Embryonic facial prominence (tissue), 1 donor: ENCODE measurements at regions not wholly inside any gene's neighbourhood (a gene's known extent, or its start where the extent isn't known, plus 50 kb on each side); places are given as distances from the start of the nearest gene placed in this dataset.
"Not testable (repeated sequence)": the region's sequence is repeated elsewhere in the genome, so short reads cannot be mapped to it uniquely, and the experiment has no call there.

ENCODE experiments used
- DNase-seq: peaks from one replicate; pipeline ENCODE4 v3.0.0-alpha.2; 2016; ENCODE audit errors: extremely low spot score

DNA sequence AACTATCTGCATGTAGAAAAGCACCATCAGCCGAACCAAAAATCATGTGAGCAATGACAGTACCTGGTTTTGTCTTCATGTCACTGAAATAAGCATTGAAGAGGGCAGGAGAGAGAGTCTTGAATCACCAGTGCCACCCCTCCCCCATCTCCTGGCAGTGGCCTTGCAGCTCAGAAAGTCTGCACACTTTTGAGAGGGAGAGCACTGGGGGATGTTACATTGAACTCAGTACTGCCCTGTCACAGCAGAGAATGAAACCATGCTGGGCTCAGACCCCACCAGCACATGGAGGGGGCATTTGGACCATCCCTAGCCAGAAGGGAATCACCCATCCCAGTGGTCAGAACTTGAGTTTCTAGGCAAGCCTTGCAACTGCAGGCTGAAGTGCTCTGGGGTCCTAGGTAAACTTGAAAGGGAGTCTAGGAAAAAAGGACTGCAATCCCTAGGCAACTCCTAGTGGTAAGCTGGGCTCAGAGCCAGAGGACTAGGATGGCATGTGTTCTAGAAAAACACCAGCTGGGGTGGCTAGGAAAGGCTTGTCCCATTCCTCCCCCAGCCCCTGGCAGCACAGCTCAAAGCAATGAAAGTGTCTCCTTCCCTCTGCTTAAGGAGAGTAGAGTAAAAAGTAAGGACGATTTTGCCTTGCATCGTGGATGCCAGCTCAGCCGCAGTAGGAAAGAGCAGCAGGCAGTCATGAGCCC lies 259.9 kb upstream of the MYT1L start:
- no peak for DNase-seq

DNA sequence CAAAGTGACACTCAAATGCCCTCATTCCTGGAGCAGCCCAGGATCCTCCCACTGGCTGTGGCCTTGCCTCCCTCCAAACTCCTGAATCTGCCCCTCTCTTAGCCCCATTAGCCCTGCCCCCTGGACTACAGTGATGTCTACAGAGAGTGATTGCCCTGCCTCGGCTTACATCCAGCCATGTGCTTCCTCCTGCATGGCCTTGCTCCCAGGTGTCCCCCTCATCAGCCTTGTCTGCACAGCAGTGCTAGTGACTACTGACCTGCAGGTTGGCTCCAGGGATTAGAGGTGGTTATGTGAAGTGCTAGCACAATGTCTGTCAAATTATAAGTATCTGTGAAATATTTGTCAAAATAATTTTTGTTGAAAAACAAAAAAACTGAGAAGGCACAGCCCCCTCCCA lies 259.1 kb upstream of the MYT1L start:
- no peak for DNase-seq

GRCh38 chr2:2588777-2589176 lies 257.7 kb upstream of the MYT1L start:
- no peak for DNase-seq

DNA sequence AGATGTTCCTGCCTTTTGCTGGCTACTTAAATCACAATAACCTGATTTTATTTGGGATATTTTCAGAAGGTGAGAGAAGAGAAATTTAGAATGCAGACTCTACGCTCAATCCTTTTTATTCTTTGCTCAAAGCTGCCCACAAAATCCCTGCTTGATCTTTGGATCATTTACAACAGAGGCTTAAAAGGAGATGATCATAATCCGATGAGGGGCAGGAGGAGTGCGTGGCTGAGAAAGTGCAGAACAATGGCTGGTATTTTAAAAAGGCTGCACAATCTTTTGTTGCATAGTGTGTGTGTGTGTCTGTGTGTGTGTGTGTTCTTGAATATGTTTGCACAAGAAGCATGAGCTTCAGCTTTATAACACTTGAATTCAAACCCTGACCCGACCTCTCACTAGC lies 256.3 kb upstream of the MYT1L start:
- DNase-seq = no peak

DNA sequence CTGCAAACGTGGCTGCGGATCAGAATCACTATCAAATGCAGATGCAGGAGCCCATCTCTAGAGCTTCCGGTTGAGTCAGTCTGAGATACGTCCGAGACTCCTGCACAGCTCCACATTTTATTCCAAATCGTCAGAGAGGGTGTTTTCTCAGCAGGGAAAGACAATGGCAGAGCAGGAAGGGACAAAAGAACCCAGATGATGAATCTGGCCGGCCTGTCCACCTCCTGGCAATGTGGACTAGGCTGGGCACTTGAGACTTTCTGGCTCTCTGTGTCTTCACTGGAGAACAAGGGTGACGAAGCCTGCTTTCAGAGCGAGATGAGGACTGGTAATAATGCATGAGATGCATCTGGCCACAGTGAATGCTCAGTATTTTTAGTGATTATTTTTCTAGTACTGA lies 255.9 kb upstream of the MYT1L start:
- no peak for DNase-seq

DNA sequence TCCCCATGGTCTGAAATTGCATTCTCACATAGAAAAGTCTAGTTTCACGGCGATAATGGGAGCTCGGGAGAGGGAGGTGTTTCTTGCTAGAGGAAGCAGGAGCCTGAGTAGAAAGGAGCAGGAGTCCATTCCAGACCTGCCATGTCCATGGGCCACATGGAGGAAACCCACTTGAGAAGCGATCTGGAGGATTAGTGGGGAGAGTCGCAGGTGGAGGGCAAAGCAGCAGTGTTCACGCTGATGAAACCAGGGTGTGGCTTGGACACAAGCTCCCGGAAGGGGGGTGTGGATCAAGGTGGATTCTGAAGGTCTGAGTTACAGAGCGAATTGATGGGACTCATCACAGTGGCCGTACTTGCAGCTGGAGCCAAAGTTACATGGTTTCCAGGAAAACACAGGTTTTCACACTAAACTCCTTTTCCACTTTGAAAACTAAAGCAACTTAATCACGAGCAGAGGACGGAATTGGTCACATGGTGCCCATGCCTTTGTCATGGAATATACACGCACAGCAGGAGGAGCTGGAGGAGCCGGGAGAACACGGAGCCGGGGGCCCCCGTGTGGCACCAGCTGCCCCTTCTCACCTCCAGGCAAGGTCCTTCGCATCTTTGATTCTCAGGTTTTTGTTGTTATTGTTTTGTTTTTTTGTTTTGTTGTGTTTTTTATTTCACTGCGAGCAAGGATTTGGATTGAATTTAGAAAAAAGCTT lies 255.1 kb upstream of the MYT1L start:
- DNase-seq = no peak

GRCh38 chr2:2582998-2583545 lies 252.0 kb upstream of the MYT1L start:
- DNase-seq = no peak

DNA sequence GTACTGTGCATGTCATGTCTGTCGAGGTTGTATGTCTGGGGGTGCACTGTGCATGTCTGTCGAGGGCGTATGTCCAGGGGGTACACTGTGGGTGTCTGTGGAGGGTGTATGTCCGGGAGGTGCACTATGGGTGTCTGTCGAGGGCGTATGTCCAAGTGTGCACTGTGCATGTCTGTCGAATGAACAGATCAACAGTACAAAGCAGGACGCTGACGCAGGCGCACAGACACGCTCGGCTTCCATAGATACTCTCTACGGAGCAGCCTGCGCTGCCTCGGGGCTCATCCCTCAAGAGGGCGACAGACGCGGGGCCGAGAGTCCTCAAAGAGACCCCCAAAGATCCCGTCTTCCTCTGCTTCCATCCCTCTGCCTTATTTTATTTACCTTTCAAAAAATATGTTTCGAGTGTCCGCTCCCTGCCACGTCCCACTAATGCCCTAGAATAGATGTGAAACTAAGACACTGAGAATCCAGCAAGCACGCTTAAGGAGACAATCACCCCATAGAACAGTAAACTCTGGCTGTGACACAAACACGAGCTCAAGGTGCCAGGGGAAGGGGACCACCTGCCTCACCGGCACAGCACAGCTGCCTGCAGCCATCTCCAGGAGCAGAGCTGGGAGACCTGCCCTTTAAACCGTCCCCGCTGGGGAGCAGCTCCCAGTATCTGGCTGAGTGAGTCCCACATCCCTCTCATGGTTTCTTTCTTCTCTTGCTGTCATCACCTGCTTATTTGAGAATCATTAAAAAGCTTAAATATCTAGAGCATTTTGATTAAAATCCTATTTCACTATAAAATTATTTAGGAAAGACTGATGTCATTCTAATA lies 250.5 kb upstream of the MYT1L start:
- DNase-seq = no peak

GRCh38 chr2:2580841-2581240 lies 249.8 kb upstream of the MYT1L start:
- not testable (repeated sequence) for DNase-seq

- DNase-seq = no peak
These were observed 249.3 kb upstream of the MYT1L start for GRCh38 chr2:2580341-2580740.

DNA sequence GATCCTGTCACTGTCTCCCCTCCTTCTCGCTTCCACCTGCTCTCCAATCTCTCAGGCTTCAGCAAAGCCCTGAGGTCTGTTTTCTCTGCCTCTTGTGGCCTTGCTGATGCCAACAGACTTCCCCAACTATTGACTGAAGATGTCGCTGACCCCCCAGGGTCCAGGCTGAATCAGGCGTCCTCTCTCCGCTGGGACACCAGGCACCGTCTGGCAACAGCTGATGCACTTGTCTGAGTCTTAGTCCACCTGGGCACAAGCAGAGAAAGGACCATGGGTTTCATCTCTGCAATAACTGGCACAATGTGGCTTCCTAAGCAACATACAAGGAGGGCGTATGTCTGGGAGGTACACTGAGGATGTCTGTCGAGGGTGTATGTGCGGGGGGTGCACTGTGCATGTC lies 248.7 kb upstream of the MYT1L start:
- DNase-seq = no peak

DNA sequence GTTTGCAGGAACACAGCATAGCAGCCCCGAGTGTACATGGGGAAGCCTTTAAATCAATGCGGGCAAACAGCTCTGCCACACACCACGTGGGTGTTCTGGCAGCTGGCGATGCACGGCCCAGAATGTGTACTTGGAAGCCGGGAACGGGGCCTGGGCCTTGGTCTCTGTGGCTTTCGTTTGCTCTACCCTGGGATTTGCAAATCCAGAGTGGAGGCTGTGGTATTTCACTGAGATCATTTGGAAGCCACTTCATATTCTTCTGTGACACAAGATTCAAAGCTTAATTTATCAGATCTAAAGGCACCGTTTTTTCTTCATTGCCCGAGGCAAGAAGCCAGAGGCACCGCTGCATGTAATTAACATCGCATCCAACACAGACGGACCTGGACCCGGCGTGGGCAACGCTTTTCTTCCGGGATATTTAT lies 246.3 kb upstream of the MYT1L start:
- no peak for DNase-seq

DNA sequence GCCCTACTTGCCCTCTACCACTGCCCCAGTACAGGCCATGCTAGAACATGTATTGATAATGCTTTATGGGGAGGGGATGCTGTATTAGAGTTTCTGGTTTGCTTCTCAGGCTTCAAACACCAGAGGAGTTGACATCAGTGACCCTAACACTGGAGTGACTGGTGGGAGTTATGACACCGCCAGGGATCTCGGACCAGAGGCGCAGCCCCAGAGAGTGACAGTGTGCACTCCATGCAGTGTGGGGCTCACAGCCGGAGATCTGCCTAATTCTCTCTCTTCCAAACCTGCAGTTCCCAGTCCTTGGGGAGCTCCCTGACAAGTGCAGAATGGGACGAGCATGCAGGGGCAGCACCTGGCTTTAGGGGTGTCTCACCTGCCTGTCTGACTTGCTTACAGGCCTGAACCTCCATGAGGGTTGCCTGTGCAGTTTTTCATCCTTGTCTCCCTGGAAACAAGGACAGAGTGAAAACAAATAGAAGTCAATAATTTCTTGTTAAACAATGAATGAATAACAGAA lies 244.9 kb upstream of the MYT1L start:
- DNase-seq = no peak

- no peak for DNase-seq
These were observed 244.1 kb upstream of the MYT1L start for GRCh38 chr2:2575181-2575577.

GRCh38 chr2:2574401-2575180 lies 243.5 kb upstream of the MYT1L start:
- no peak for DNase-seq

DNA sequence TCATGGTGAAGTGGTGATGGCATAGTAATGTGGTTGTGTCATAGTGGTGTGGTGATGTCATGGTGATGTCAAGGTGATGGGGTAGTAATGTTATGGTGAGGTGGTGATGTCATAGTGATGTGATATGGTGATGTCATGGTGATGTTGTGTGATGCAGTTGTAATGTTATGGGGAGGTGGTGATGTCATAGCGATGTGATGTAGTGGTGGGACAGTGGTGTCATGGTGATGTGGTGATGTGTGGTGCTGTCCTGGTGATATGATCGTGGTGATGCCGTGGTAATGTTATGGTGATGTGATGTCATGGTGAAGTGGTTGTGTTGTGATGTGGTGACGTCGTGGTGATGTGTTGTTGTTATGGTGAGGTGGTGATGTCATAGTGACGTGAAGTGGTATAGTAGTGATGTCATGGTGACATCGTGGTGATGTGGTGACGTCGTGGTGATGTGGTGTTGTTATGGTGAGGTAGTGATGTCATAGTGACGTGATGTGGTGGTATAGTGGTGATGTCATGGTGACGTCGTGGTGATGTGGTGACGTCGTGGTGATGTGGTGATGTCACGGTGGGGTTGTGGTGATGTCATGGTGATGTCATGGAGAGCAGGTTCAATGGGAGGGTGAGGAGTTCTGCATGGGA lies 242.7 kb upstream of the MYT1L start:
- DNase-seq = no peak

- DNase-seq = no peak
These were observed 242.1 kb upstream of the MYT1L start for GRCh38 chr2:2573205-2573604.

DNA sequence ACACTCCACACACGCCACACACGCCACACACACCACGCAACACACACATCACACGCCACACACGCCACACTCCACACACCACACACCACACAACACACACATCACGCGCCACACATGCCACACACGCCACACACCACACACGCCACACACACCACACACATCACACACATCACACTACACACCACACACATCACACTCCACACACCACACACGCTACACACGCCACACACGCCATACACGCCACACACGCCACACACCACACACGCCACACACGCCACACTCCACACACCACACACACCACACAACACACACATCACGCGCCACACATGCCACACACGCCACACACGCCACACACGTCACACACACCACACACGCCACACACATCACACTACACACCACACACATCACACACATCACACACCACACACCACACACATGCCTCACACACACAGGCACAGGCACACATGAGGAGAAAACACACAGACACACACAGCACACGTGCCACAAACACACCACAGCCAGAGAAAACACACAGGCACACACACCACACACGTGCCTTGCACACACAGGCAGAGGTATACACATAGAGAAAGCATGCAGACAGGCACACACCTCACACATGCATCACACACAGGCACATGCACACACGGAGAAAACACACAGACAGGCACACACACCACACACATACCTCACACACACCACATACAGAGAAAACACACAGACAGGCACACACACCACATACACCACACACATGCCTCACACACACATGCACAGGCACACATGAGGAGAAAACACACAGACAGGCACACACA lies 241.5 kb upstream of the MYT1L start:
- no peak for DNase-seq

- DNase-seq = no peak
These were observed 240.5 kb upstream of the MYT1L start for GRCh38 chr2:2571301-2572150.
